K562 (cell line): ENCODE measurements at regions not wholly inside any gene's neighbourhood (a gene's known extent, or its start where the extent isn't known, plus 50 kb on each side); places are given as distances from the start of the nearest gene placed in this dataset.

Experiments
- ATAC-seq: fragments of 200-7000 bp; cut with Tn5 transposase; 3 replicates; pipeline ENCODE4 v1.9.1; 2020; ENCODE audit warnings: moderate library complexity
- BruUV-seq: library from RNA; stranded (reverse); fragments of 400-500 nt; replicated peaks from 2 replicates; lab custom pipeline; 2021; lab: Mats Ljungman, UMichigan
- CTCF ChIA-PET: fragments of 300-600 bp; formaldehyde crosslinking; extraction: SDS; loops from one replicate; lab custom pipeline; 2021; ENCODE audit warnings: low intra/inter-chr PET ratio; lab: Yijun Ruan, JAX
- POLR2A ChIA-PET: fragments of 300-600, 350-650 bp; sonication (Branson Sonifier 250); formaldehyde crosslinking; extraction: SDS; loops from one replicate; lab custom pipeline; 2021; ENCODE audit warnings: antibody characterized with exemption, inconsistent platforms; lab: Yijun Ruan, JAX
- DNase-seq, 4 experiments: peaks; one replicate each; pipeline versions ENCODE4 v3.0.0 to v3.0.0-alpha.2; 2011 to 2018; ENCODE audit warnings: low spot score in 3 of 4, mixed read lengths in 3 of 4; ENCODE audit errors: extremely low read depth in 1 of 4
- FAIRE-seq: peaks from 2 replicates; lab custom pipeline; 2011; peaks lifted over from hg19 to GRCh38; lab: Jason Lieb, UNC
- H2AFZ ChIP-seq: 2 replicates; pipeline ENCODE4 v1.6.0; 2011; ENCODE audit warnings: low read depth, low read length, control low read depth, inconsistent platforms
- H3K27ac ChIP-seq: fragments of 200-600 bp; 3 replicates; pipeline ENCODE4 v1.8.0; 2011; ENCODE audit warnings: low read depth, mild to moderate bottlenecking, control low read depth, inconsistent platforms, low read length, moderate library complexity, mixed read lengths; ENCODE audit errors: extremely low read depth
- H3K27me3 ChIP-seq, 2 experiments: fragments of 300-600 bp in 1 of 2; 2 replicates in 1 of 2; 3 replicates in 1 of 2; pipeline versions ENCODE4 v1.6.0 to v1.8.0; 2011; ENCODE audit warnings: inconsistent platforms in 2 of 2, low read length in 2 of 2, mild to moderate bottlenecking in 1 of 2, mixed read lengths in 1 of 2, moderate library complexity in 1 of 2; ENCODE audit not compliant: control insufficient read depth in 2 of 2, insufficient read depth in 2 of 2
- H3K36me3 ChIP-seq: fragments of 300-600 bp; 3 replicates; pipeline ENCODE4 v1.8.0; 2011; ENCODE audit warnings: mild to moderate bottlenecking, low read length, inconsistent platforms; ENCODE audit not compliant: control insufficient read depth, insufficient read depth
- H3K4me1 ChIP-seq, 2 experiments: fragments of 200-600 bp in 1 of 2; replicated peaks in 1 of 2; 2 replicates in 1 of 2; 3 replicates in 1 of 2; pipeline versions ENCODE4 v1.5.1 to v1.8.0; 2011; ENCODE audit warnings: inconsistent platforms in 2 of 2, low read length in 2 of 2, mild to moderate bottlenecking in 1 of 2, mixed read lengths in 1 of 2, moderate library complexity in 1 of 2; ENCODE audit not compliant: control insufficient read depth in 2 of 2, insufficient read depth in 2 of 2
- H3K4me2 ChIP-seq: 2 replicates; pipeline ENCODE4 v1.6.1; 2011; ENCODE audit warnings: low read length, control low read depth, inconsistent platforms, mixed read lengths; ENCODE audit not compliant: insufficient read depth
- H3K4me3 ChIP-seq: fragments of 200-600 bp; sonication (generic), shearing (Covaris generic); 2 replicates; pipeline ENCODE4 v1.5.1; 2016; ENCODE audit warnings: control low read depth, inconsistent platforms
- H3K79me2 ChIP-seq: fragments of 200-600 bp; 3 replicates; pipeline ENCODE4 v1.8.0; 2011; ENCODE audit warnings: low read length, inconsistent platforms; ENCODE audit not compliant: control insufficient read depth, insufficient read depth
- H3K9ac ChIP-seq, 2 experiments: 2 replicates each; pipeline versions ENCODE4 v1.6.0 to v1.6.1; 2011; ENCODE audit warnings: low read depth in 2 of 2, low read length in 2 of 2, control low read depth in 1 of 2, inconsistent platforms in 1 of 2, mild to moderate bottlenecking in 1 of 2, mixed read lengths in 1 of 2; ENCODE audit not compliant: insufficient read depth in 1 of 2
- H3K9me1 ChIP-seq: one replicate; pipeline ENCODE4 v1.6.0; 2011; ENCODE audit warnings: inconsistent platforms, mild to moderate bottlenecking, low read length, moderate library complexity; ENCODE audit not compliant: control insufficient read depth, insufficient read depth
- H3K9me3 ChIP-seq: replicated peaks from 2 replicates; pipeline ENCODE4 v1.5.1; 2011; ENCODE audit warnings: low read depth, low read length, inconsistent platforms; ENCODE audit not compliant: control insufficient read depth, insufficient read depth
- H4K20me1 ChIP-seq: replicated peaks from 2 replicates; pipeline ENCODE4 v1.6.1; 2011; ENCODE audit warnings: low read length, inconsistent platforms, mixed read lengths; ENCODE audit not compliant: control insufficient read depth, insufficient read depth
- ATF1 ChIP-seq, 2 experiments: fragments of 450-650 bp in 1 of 2; IDR thresholded peaks; 2 replicates each; pipeline ENCODE4 v1.6.1; 2016; ENCODE audit warnings: missing compliant biosample characterization in 1 of 2, missing genetic modification characterization in 1 of 2
- BRD9 ChIP-seq: fragments of 450-650 bp; IDR thresholded peaks from 2 replicates; pipeline ENCODE4 v1.6.1; 2018; ENCODE audit warnings: low read depth; ENCODE audit not compliant: partially characterized antibody
- CBFA2T2 ChIP-seq: fragments of 450-650 bp; conservative IDR thresholded peaks from 2 replicates; pipeline ENCODE4 v1.6.1; 2017; ENCODE audit warnings: mild to moderate bottlenecking
- HNRNPUL1 ChIP-seq: fragments of 200-400 bp; formaldehyde crosslinking; IDR thresholded peaks from 2 replicates; pipeline ENCODE4 v1.6.1; 2017; ENCODE audit warnings: low read length
- KLF1 ChIP-seq: fragments of 450-650 bp; IDR thresholded peaks from 2 replicates; pipeline ENCODE4 v1.6.1; 2016; ENCODE audit warnings: missing genetic modification characterization, missing compliant biosample characterization
- KLF13 ChIP-seq: fragments of 450-650 bp; IDR thresholded peaks from 2 replicates; pipeline ENCODE4 v1.6.1; 2016; ENCODE audit warnings: missing genetic modification characterization, low read depth, mild to moderate bottlenecking, missing compliant biosample characterization, moderate library complexity, borderline replicate concordance
- NBN ChIP-seq: fragments of 450-650 bp; IDR thresholded peaks from 2 replicates; pipeline ENCODE4 v1.6.1; 2016; ENCODE audit warnings: low read depth, mild to moderate bottlenecking
- NFRKB ChIP-seq: fragments of 450-650 bp; IDR thresholded peaks from 2 replicates; pipeline ENCODE4 v1.6.1; 2016; ENCODE audit warnings: low read depth
- POLR2AphosphoS2 ChIP-seq: IDR thresholded peaks from 2 replicates; pipeline ENCODE4 v1.6.1; 2012; ENCODE audit warnings: low read length, improper control_type of control experiment
- SMAD1 ChIP-seq: fragments of 150-350 bp; IDR thresholded peaks from 2 replicates; pipeline ENCODE4 v1.6.1; 2014; ENCODE audit warnings: low read length, low read depth; ENCODE audit not compliant: partially characterized antibody
- SNRNP70 ChIP-seq: fragments of 200-400 bp; formaldehyde crosslinking; optimal IDR thresholded peaks from 2 replicates; pipeline ENCODE3; 2017; ENCODE audit warnings: low read depth, low read length
- SPI1 ChIP-seq: IDR thresholded peaks from 2 replicates; pipeline ENCODE4 v1.6.1; 2011; ENCODE audit warnings: low read depth, low read length, control low read depth, borderline replicate concordance
- TSC22D4 ChIP-seq: fragments of 450-650 bp; IDR thresholded peaks from 2 replicates; pipeline ENCODE4 v1.6.1; 2016; ENCODE audit warnings: missing genetic modification characterization, missing biosample characterization, control low read depth
- WHSC1 ChIP-seq: IDR thresholded peaks from one replicate; pipeline ENCODE4 v1.6.1; 2012; ENCODE audit warnings: low read length, control low read depth, inconsistent platforms
- ZNF75A ChIP-seq: fragments of 450-650 bp; formaldehyde crosslinking; IDR thresholded peaks from 2 replicates; pipeline ENCODE4 v1.4.0; 2020; ENCODE audit warnings: mild to moderate bottlenecking
- ZNF830 ChIP-seq: fragments of 250-450 bp; sonication (Bioruptor Pico); IDR thresholded peaks from 2 replicates; pipeline ENCODE4 v1.5.0; 2021; ENCODE audit warnings: mild to moderate bottlenecking
- in situ Hi-C: fragments of 300-500 bp; cut with MboI; formaldehyde crosslinking; loops from 4 replicates; pipeline ENCODE4 v1.15.0; 2018; ENCODE audit warnings: inconsistent platforms, mixed read lengths
- intact Hi-C: fragments of 100-400 bp; cut with micrococcal nuclease; formaldehyde crosslinking; loops from 2 replicates; pipeline ENCODE4 v1.14.2; 2022
- TF ChIP-seq, protein P1 (sequence below): fragments of 450-650 bp; conservative IDR thresholded peaks from 2 replicates; pipeline ENCODE4 v1.6.1; 2016; ENCODE audit warnings: missing genetic modification characterization, low read depth, mild to moderate bottlenecking, control low read depth, missing compliant biosample characterization

DNA sequence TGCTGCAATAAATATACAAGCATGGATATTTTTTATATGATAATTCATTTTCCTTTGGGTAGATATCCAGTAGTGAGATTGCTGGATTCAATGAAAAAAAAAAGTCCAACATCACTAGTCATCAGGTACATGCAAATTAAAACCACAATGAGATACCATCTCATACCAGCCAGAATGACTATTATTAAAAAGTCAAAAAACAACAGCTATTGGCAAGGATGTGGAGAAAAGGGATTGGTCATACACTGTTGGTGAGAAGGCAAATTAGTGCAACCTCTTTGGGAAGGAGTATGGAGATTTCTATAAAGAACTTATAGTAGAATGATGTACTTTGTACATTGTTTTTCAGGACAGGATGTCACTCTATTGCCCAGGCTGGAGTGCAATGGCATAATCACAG is 531.2 kb upstream of the MGAT4C start:
- FAIRE-seq (no peak), ATAC-seq (no peak), DNase-seq (no peak)
- TF ChIP-seq HNRNPUL1 (no peak), SPI1 (no peak), SMAD1 (no peak), TSC22D4 (tag) (no peak), BRD9 (no peak), ZNF75A (no peak), WHSC1 (no peak), NBN (no peak), ZNF830 (CRISPR knock-in tag) (no peak), SNRNP70 (no peak), ATF1 (CRISPR knock-in tag; IDR thresholded peaks at IDR 0.05) (no peak), ATF1 (tag; IDR thresholded peaks at IDR 0.05) (no peak), KLF1 (tag) (no peak), NFRKB (no peak), KLF13 (tag) (no peak), CBFA2T2 (no peak), POLR2AphosphoS2 (no peak)
- TF ChIP-seq, protein P1, sequence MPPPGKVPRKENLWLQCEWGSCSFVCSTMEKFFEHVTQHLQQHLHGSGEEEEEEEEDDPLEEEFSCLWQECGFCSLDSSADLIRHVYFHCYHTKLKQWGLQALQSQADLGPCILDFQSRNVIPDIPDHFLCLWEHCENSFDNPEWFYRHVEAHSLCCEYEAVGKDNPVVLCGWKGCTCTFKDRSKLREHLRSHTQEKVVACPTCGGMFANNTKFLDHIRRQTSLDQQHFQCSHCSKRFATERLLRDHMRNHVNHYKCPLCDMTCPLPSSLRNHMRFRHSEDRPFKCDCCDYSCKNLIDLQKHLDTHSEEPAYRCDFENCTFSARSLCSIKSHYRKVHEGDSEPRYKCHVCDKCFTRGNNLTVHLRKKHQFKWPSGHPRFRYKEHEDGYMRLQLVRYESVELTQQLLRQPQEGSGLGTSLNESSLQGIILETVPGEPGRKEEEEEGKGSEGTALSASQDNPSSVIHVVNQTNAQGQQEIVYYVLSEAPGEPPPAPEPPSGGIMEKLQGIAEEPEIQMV, result no peak
- no TSS peak for BruUV-seq
- no peak overlapping the region for H3K4me3 ChIP-seq
- ChIA-PET POLR2A (no interaction called here), CTCF (no interaction called here)
- intact Hi-C loops, result no loop called here
- no peak overlapping the region for H2AFZ ChIP-seq
- in situ Hi-C loops, result no loop called here
- no peaks in the 10 kb centered on the region for H3K4me1 ChIP-seq
- no peaks in the 10 kb centered on the region for H4K20me1 ChIP-seq
- H3K9me1 ChIP-seq, result no peaks in the 10 kb centered on the region
- no peak overlapping the region for H3K27ac ChIP-seq
- H3K79me2 ChIP-seq, result no peaks in the 10 kb centered on the region
- no peaks in the 10 kb centered on the region for H3K9me3 ChIP-seq
- no peak overlapping the region for H3K9ac ChIP-seq
- H3K27me3 ChIP-seq, result no peaks in the 10 kb centered on the region
- H3K36me3 ChIP-seq, result no peaks in the 10 kb centered on the region
- H3K4me2 ChIP-seq, result no peak overlapping the region
